NT2/D1 (cell line): ENCODE measurements at regions not wholly inside any gene's neighbourhood (a gene's known extent, or its start where the extent isn't known, plus 50 kb on each side); places are given as distances from the start of the nearest gene placed in this dataset.

Experiments used
- SUZ12 ChIP-seq: IDR thresholded peaks from 2 replicates; pipeline ENCODE4 v1.6.1; 2011; ENCODE audit not compliant: insufficient read length, insufficient read depth; ENCODE audit errors: extremely low read depth
- YY1 ChIP-seq: IDR thresholded peaks from 2 replicates; pipeline ENCODE4 v1.6.1; 2011; ENCODE audit not compliant: insufficient read length, insufficient read depth

DNA sequence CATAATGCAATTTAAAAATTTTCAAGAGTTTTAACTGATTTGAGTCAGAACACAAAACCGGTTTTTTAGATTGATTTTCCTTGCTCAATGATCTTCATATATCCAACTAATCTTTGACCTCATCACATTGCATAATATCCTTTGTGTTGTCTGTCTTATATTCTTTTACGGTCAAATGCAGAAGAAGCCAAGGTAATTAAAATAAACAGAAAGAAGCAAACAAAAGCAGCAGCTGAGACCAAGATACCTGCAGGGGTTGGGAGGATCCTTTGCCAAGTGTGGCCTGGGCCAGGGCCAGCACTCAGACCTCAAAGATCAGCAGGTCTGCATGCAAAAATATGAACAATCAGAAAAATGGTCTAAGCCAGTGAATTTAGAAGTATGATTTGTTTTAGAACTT, 428.9 kb upstream of the NETO1 start:
- no peak for TF ChIP-seq YY1
- TF ChIP-seq SUZ12: no peak
